ENCODE measurements at regions not wholly inside any gene's neighbourhood (a gene's known extent, or its start where the extent isn't known, plus 50 kb on each side); places are given as distances from the start of the nearest gene placed in this dataset.

GRCh38 chr13:111584870-111585269 lies 264.4 kb downstream of the TEX29 start:
- TF ChIP-seq CTCF (IDR thresholded peaks at IDR 0.05; ENCODE audit: poor library complexity, severe bottlenecking): no peak
- no peak for TF ChIP-seq EP300 (conservative IDR thresholded peaks at IDR 0.05; ENCODE audit: poor library complexity, severe bottlenecking)
- TF ChIP-seq SMC3 (conservative IDR thresholded peaks at IDR 0.05; ENCODE audit: poor library complexity): no peak
- no peak for TF ChIP-seq MXI1 (conservative IDR thresholded peaks at IDR 0.05; ENCODE audit: poor library complexity, severe bottlenecking)
- no peak for TF ChIP-seq EZH2 (IDR thresholded peaks at IDR 0.05; ENCODE audit: borderline replicate concordance, insufficient read depth, low read length, poor library complexity, severe bottlenecking)
- TF ChIP-seq REST (IDR thresholded peaks at IDR 0.05; ENCODE audit: borderline replicate concordance): no peak
- TF ChIP-seq POLR2AphosphoS5 (IDR thresholded peaks at IDR 0.05): no peak
